ENCODE measurements at regions not wholly inside any gene's neighbourhood (a gene's known extent, or its start where the extent isn't known, plus 50 kb on each side); places are given as distances from the start of the nearest gene placed in this dataset.

DNA sequence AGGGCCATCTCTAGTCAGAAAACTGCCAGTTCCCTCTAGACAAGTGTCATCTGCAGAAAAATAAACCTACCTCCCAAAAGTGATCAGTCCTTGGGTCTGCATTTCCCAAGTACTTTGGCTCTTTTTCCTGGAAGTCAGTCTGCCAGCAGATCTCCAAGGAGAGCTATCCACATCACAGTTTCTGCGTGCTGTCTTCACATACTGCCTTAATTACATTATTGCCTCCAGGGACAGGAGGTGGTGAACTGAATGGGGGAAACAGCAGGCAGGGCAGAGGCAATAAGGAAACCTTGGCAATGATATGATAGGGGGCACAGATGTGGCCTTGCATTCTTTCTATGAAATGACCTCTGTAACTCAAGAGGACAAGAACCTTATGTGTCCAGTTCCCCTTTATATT is 105.9 kb upstream of the SIX2 start:
- ATAC-seq (ENCODE audit: insufficient number of reproducible peaks, low FRiP score, low read depth), result no peak
- H3K36me3 ChIP-seq, result no peaks in the 10 kb centered on the region
- no peak for DNase-seq (ENCODE audit: low spot score)
- no peaks in the 10 kb centered on the region for H3K9me3 ChIP-seq
- TF ChIP-seq, protein P1, sequence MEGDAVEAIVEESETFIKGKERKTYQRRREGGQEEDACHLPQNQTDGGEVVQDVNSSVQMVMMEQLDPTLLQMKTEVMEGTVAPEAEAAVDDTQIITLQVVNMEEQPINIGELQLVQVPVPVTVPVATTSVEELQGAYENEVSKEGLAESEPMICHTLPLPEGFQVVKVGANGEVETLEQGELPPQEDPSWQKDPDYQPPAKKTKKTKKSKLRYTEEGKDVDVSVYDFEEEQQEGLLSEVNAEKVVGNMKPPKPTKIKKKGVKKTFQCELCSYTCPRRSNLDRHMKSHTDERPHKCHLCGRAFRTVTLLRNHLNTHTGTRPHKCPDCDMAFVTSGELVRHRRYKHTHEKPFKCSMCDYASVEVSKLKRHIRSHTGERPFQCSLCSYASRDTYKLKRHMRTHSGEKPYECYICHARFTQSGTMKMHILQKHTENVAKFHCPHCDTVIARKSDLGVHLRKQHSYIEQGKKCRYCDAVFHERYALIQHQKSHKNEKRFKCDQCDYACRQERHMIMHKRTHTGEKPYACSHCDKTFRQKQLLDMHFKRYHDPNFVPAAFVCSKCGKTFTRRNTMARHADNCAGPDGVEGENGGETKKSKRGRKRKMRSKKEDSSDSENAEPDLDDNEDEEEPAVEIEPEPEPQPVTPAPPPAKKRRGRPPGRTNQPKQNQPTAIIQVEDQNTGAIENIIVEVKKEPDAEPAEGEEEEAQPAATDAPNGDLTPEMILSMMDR (IDR thresholded peaks at IDR 0.05), result no peak
- H3K4me3 ChIP-seq, result no peak overlapping the region
- no peak overlapping the region for H3K27ac ChIP-seq
- peaks cover 0 to 5% of the 10 kb centered on the region in 2 donors for H3K4me1 ChIP-seq (ENCODE audit: control insufficient read depth in 1 of 2, low read depth in 2 of 2)
- H3K27me3 ChIP-seq (replicated peaks; ENCODE audit: insufficient read depth), result no peaks in the 10 kb centered on the region

DNA sequence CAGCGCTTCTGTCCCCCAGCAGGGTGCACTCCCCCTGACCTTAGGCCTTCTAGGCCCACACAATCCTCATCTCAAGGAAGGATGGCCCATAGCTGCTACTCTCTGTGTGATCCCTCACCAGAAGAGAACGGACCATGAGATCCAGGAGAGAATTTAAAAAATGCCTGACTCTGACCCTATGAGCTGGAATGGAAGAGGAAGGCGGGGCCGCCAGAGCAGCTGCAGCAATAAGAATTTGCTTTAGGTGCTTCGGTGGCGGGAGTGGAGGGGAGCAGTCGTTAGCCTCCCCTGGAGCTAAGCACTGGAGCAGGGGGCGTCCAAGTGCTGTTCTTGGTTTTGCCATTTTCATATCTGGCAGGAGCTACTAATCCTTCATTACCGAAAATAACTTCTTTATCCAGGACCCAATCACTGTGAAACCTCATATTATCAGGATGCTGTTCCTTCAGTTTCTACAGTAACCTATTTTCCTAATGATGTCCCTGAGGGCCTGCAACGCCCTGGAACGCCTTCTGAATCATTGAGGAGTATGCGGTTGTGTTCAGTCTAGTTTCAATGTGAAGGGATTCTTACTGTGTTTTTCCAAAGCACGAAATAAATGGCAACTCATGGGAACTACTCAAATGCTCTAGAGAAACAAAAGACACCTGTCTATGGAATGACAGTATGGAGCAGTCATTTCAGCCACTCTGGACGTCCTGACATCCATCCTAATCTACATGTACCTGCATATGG is 105.1 kb upstream of the SIX2 start:
- no peak overlapping the region for H3K4me3 ChIP-seq
- H3K27me3 ChIP-seq (replicated peaks; ENCODE audit: insufficient read depth), result no peaks in the 10 kb centered on the region
- no peaks in the 10 kb centered on the region for H3K9me3 ChIP-seq
- TF ChIP-seq, protein P1 (IDR thresholded peaks at IDR 0.05), result no peak
- DNase-seq (ENCODE audit: low spot score) (no peak), ATAC-seq (ENCODE audit: insufficient number of reproducible peaks, low FRiP score, low read depth) (no peak)
- no peaks in the 10 kb centered on the region for H3K36me3 ChIP-seq
- H3K27ac ChIP-seq, result no peak overlapping the region
- H3K4me1 ChIP-seq (ENCODE audit: control insufficient read depth in 1 of 2, low read depth in 2 of 2), result peaks cover 4 to 6% of the 10 kb centered on the region in 2 donors

DNA sequence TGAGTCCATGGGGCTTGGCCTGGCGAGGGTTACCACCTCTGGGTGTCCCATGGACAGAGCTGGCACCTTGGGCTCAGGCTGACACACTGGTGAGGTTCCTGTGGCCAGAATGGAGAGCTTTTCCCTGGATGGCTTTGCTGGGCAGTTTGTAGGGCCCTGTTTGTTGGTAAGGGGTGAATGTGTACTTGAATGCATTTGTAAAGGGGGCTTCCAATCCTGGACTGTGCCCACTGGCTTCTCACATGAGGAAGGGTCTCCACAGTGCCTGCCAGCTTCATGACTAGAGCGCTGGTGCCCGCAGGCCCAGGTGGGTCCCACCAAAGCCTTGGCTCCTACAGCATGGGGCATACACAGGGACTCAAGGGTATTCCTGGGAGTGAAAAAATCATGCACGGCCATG is 103.5 kb upstream of the SIX2 start:
- Histone ChIP-seq H3K36me3 (no peaks in the 10 kb centered on the region), H3K4me3 (no peak overlapping the region), H3K4me1 (ENCODE audit: control insufficient read depth in 1 of 2, low read depth in 2 of 2) (peaks cover 13 to 15% of the 10 kb centered on the region in 2 donors), H3K9me3 (no peaks in the 10 kb centered on the region), H3K27me3 (replicated peaks; ENCODE audit: insufficient read depth) (no peaks in the 10 kb centered on the region), H3K27ac (no peak overlapping the region)
- no peak for ATAC-seq (ENCODE audit: insufficient number of reproducible peaks, low FRiP score, low read depth)
- TF ChIP-seq, protein P1 (IDR thresholded peaks at IDR 0.05), result no peak
- DNase-seq (ENCODE audit: low spot score), result no peak

DNA sequence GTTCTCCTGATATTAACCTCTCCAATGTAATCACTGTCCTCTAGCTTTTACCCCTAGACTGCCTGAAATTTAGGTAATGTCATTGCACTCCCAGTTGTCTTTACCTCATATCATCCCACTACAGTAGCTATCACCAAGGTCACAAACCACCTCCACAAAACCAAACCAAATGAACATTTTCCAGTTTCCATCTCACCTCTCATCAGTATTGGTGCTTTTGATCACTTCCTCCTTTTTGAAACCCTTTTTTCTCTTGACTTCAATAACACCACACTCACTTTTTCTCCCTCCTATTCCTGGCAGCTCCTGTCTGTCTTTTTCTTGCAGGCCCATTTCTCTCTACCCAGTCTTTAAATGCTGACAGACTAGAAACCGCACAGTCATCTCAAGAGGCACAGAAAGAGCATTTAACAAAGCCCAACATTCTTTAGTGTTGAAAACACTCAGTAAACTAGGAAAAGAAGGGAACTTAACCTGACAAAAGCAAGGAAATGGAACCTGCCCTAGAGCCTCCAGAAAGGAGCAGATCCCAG is 95.9 kb upstream of the SIX2 start:
- TF ChIP-seq, protein P1 (IDR thresholded peaks at IDR 0.05), result no peak
- DNase-seq (ENCODE audit: low spot score) (no peak), ATAC-seq (ENCODE audit: insufficient number of reproducible peaks, low FRiP score, low read depth) (no peak)
- Histone ChIP-seq H3K4me3 (no peak overlapping the region), H3K36me3 (no peaks in the 10 kb centered on the region), H3K27ac (no peak overlapping the region), H3K9me3 (no peaks in the 10 kb centered on the region), H3K27me3 (replicated peaks; ENCODE audit: insufficient read depth) (no peaks in the 10 kb centered on the region), H3K4me1 (ENCODE audit: control insufficient read depth in 1 of 2, low read depth in 2 of 2) (peaks cover 13 to 15% of the 10 kb centered on the region in 2 donors)

DNA sequence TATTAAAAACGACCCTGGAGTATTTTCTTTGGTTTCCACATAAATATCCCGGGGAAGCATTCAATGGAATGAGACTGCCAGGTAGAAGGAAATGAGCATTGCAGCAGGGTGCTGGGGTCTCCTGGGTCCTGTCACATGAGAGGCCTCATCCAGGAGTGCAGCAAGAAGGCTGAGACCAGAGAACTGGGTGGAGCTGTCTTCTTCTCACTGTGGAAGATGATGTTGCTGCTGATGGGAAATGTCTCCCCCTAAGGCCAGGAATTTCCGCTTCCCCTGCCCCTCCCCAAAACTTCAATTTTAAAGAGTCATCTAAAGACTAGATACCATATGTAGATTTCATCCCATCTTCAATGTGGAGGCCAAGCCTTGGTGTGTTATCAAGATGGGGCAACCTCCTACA is 95.2 kb upstream of the SIX2 start:
- TF ChIP-seq, protein P1 (IDR thresholded peaks at IDR 0.05), result no peak
- ATAC-seq (ENCODE audit: insufficient number of reproducible peaks, low FRiP score, low read depth), result no peak
- no peak for DNase-seq (ENCODE audit: low spot score)
- peaks cover 10% of the 10 kb centered on the region in 2 donors for H3K4me1 ChIP-seq (ENCODE audit: control insufficient read depth in 1 of 2, low read depth in 2 of 2)
- H3K36me3 ChIP-seq, result no peaks in the 10 kb centered on the region
- H3K27me3 ChIP-seq (replicated peaks; ENCODE audit: insufficient read depth), result no peaks in the 10 kb centered on the region
- no peak overlapping the region for H3K27ac ChIP-seq
- no peak overlapping the region for H3K4me3 ChIP-seq
- no peaks in the 10 kb centered on the region for H3K9me3 ChIP-seq

All from thoracic aorta (tissue), 2 donors.